Activated T-helper 1 cell treated with anti-CD3 and anti-CD28 coated beads, Interleukin-12 subunit alpha, Interleukin-12 subunit beta, Interleukin-2, Interleukin-4 antibody, amounts not matched to agents 30 ng/mL and 10 ng/mL and 1 ng/mL, durations not matched to agents 14 hours and 24 hours and 36 hours (primary cell): ENCODE measurements at regions not wholly inside any gene's neighbourhood (a gene's known extent, or its start where the extent isn't known, plus 50 kb on each side); places are given as distances from the start of the nearest gene placed in this dataset.
"Not testable (repeated sequence)": the region's sequence is repeated elsewhere in the genome, so short reads cannot be mapped to it uniquely, and the experiment has no call there.

ENCODE experiments used
- DNase-seq: peaks from one replicate; pipeline ENCODE4 v3.0.0; 2021; ENCODE audit warnings: low spot score
- H3K27ac Mint-ChIP-seq: one replicate; pipeline ENCODE4 v1.8.0; 2021; ENCODE audit warnings: mild to moderate bottlenecking, mixed read lengths
- H3K27me3 Mint-ChIP-seq: one replicate; pipeline ENCODE4 v1.8.0; 2022; ENCODE audit warnings: mild to moderate bottlenecking, moderate library complexity, mixed read lengths; ENCODE audit not compliant: insufficient read depth
- H3K36me3 Mint-ChIP-seq: one replicate; pipeline ENCODE4 v1.8.0; 2021; ENCODE audit warnings: low read depth, mixed read lengths
- H3K4me1 Mint-ChIP-seq: one replicate; pipeline ENCODE4 v1.8.0; 2021; ENCODE audit warnings: low read depth, mixed read lengths
- H3K4me3 Mint-ChIP-seq: one replicate; pipeline ENCODE4 v1.8.0; 2021; ENCODE audit warnings: mild to moderate bottlenecking, moderate library complexity, mixed read lengths
- H3K9me3 Mint-ChIP-seq: one replicate; pipeline ENCODE4 v1.8.0; 2021; ENCODE audit warnings: mixed read lengths
- intact Hi-C: fragments of 100-400 bp; cut with micrococcal nuclease; formaldehyde crosslinking; loops from one replicate; pipeline ENCODE4 v1.15.1; 2024

- H3K9me3 Mint-ChIP-seq = peaks cover 11% of the 10 kb centered on the region
- H3K27ac Mint-ChIP-seq, DNase-seq, H3K4me3 Mint-ChIP-seq, intact Hi-C loops, H3K27me3 Mint-ChIP-seq: not testable (repeated sequence)
- H3K36me3 Mint-ChIP-seq = peaks cover 55% of the 10 kb centered on the region
- H3K4me1 Mint-ChIP-seq = peaks cover 21% of the 10 kb centered on the region
Measured at GRCh38 chr21:33965662-33966061, 50.1 kb upstream of the ATP5PO start.
